D721Med (cell line): ENCODE measurements at regions not wholly inside any gene's neighbourhood (a gene's known extent, or its start where the extent isn't known, plus 50 kb on each side); places are given as distances from the start of the nearest gene placed in this dataset.

Experiments used
- DNase-seq: peaks from one replicate; pipeline ENCODE4 v3.0.0; 2011; ENCODE audit warnings: low spot score; ENCODE audit not compliant: insufficient read length
- FAIRE-seq: peaks from 2 replicates; lab custom pipeline; 2011; peaks lifted over from hg19 to GRCh38; lab: Jason Lieb, UNC
- TF ChIP-seq, protein P1 (sequence below): IDR thresholded peaks from 2 replicates; pipeline ENCODE4 v1.5.1; 2012; ENCODE audit warnings: mild to moderate bottlenecking, control low read depth; ENCODE audit not compliant: insufficient read depth; ENCODE audit errors: missing control alignments

DNA sequence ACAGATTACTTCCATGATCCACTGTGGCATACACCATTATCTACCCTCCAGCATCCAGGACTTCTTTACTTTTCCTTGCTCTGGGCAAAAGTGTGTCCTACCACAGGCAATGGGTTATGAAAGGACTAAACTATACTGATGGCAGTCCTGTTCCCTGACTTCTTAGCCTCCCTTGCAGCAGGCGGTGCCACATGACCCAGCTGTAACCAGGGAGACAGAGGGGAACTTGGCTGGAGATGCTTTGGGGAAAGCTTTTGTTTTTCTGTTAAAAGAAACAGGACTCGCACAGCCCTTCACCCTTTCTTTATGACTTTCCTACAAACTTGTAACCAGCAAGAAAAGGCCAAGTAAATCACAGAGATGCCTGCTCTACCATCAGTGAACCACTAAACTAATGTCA, 394.4 kb downstream of the PCNX1 start:
- TF ChIP-seq, protein P1, sequence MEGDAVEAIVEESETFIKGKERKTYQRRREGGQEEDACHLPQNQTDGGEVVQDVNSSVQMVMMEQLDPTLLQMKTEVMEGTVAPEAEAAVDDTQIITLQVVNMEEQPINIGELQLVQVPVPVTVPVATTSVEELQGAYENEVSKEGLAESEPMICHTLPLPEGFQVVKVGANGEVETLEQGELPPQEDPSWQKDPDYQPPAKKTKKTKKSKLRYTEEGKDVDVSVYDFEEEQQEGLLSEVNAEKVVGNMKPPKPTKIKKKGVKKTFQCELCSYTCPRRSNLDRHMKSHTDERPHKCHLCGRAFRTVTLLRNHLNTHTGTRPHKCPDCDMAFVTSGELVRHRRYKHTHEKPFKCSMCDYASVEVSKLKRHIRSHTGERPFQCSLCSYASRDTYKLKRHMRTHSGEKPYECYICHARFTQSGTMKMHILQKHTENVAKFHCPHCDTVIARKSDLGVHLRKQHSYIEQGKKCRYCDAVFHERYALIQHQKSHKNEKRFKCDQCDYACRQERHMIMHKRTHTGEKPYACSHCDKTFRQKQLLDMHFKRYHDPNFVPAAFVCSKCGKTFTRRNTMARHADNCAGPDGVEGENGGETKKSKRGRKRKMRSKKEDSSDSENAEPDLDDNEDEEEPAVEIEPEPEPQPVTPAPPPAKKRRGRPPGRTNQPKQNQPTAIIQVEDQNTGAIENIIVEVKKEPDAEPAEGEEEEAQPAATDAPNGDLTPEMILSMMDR: no peak
- FAIRE-seq (no peak), DNase-seq (no peak)

DNA sequence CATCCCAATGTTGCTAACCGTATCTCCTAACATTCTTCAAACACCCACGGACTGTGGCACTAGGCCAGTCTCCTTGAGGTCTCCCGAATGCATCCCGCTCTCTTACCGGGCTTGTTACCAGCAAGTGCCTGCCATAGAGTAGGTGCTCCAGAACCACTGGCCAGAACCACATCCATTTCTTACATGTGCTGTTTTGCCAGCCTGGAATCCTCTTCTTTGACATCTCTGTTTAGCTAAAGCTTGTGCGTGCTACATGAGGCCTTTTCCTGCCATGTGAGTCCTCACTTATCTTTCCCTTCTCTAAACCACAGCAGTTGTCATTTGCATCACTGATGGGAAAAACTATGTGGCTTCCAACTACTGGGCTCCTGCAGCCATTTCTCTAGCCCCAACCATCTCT, 397.4 kb downstream of the PCNX1 start:
- DNase-seq (no peak), FAIRE-seq (no peak)
- TF ChIP-seq, protein P1: no peak

DNA sequence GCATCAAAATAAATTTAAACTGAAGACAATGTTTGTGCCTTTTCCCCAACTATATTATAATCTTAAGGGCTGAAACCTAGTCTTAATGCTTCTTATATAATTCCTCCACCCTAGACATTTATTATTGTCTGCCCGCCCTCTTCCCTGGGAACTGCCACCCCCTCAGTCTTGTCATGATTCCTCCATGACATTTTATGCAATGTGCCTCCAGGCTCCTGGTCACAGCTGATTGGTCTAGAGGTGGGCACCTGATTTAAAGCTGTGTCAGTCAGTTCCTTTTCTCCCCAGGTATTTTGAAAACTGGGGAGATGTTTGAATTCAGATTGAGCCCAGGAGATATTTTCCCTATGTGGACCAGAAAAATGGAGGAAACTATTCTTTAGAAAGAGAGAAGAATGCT, 401.4 kb downstream of the PCNX1 start:
- FAIRE-seq: no peak
- DNase-seq: no peak
- TF ChIP-seq, protein P1: no peak

DNA sequence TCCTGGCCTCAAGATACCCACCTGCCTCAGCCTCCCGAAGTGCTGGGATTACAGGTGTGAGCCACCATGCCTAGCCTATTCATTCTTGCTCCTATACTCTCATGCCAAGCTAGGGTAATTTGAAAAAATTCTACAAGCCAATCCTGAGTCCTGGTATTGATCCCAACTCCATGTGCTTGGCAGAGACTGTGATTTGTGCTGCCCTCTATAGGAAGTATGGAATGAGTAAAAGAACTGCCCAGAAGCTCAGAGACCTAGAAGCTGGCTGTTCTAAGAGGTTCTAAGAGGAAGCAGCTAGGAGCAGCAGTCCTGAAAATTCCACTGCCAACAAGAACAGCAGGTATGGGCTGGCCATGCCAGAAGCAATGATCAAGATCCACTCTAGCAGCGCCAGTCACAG, 402.5 kb downstream of the PCNX1 start:
- no peak for FAIRE-seq
- TF ChIP-seq, protein P1: no peak
- DNase-seq: no peak

DNA sequence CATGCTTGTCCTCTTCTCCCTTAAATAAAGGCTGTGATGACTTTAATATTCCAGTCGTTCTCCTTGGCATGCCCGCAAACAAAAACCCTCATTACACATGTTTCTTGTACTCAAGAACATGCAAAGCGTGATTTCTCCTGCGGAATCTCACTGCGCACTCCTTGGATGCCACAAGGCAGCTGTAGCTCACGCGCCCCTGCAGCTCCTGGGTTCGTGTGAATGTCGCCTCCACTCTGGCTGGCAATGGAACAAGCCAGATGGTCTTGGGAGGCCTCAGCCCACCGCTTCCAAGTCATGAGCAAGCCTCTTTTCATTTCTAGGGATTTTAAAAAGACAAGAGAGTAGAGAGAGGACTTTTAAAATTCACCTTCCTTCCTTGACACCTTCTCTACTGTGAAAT, 403.8 kb downstream of the PCNX1 start:
- TF ChIP-seq, protein P1: no peak
- DNase-seq (no peak), FAIRE-seq (no peak)

DNA sequence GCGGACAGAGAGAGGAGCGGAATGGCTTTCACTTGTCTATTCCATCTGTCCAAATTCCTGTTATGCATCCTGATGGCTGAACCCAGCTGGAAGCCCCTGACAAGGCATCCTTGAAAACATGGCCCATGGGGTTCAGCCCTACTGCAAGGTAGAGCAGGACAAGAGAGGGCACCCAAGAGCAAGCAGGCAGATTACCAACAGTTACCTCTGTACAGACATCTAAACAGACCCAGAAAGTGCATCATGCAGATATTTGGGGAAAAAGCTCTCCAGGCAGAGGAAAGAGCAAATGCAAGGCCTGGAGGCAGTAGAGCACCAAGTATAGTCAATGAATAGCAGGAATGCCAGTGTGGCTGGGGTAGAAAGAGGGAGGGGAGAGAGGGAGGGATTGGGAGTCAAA, 407.5 kb downstream of the PCNX1 start:
- FAIRE-seq (no peak), DNase-seq (no peak)
- TF ChIP-seq, protein P1: no peak

- TF ChIP-seq, protein P1: no peak
- no peak for FAIRE-seq
- DNase-seq: no peak
Observed at GRCh38 chr14:71317385-71318096, 410.3 kb downstream of the PCNX1 start.
